ENCODE measurements at regions not wholly inside any gene's neighbourhood (a gene's known extent, or its start where the extent isn't known, plus 50 kb on each side); places are given as distances from the start of the nearest gene placed in this dataset.

GRCh38 chr6:98002678-98003077, 719.7 kb upstream of the MMS22L start:
- H4K91ac ChIP-seq (replicated peaks; ENCODE audit: insufficient read length, low read length) = no peak overlapping the region
- FAIRE-seq (no peak), DNase-seq (ENCODE audit: low read depth in 1 of 2, low spot score in 2 of 2) (no peak)
- H2AK5ac ChIP-seq (ENCODE audit: low read depth, low read length) = no peak overlapping the region
- H3K4me2 ChIP-seq (ENCODE audit: insufficient read depth in 1 of 2, low read depth in 2 of 2, low read length in 2 of 2) = no peak overlapping the region
- CTCF ChIA-PET (ENCODE audit: partially characterized antibody) = interaction anchor here (1.3 kb wide), 1 partner anchor 9 kb away, joined by 3 read pairs; no protein-coding TSS in a partner anchor
- H2BK120ac ChIP-seq (replicated peaks; ENCODE audit: low read depth, low read length) = no peak overlapping the region
- H2BK12ac ChIP-seq (ENCODE audit: low read depth, low read length) = no peak overlapping the region
- no peak overlapping the region for H3K56ac ChIP-seq (replicated peaks; ENCODE audit: insufficient read length, low read depth, low read length)
- no peak overlapping the region for H3K9ac ChIP-seq (replicated peaks in 1 of 4; ENCODE audit: extremely low read depth in 1 of 4, low read depth in 3 of 4, low read length in 3 of 4)
- no peaks in the 10 kb centered on the region for H3K79me2 ChIP-seq (ENCODE audit: control insufficient read depth in 1 of 2, insufficient read depth in 2 of 2, low read length in 2 of 2)
- no peak overlapping the region for H4K8ac ChIP-seq (ENCODE audit: extremely low read depth, insufficient read depth, low read length)
- no peaks in the 10 kb centered on the region for H3K4me1 ChIP-seq (replicated peaks in 1 of 4; ENCODE audit: control insufficient read depth in 3 of 4, insufficient read depth in 4 of 4, low read length in 3 of 4)
- no peak overlapping the region for H2BK5ac ChIP-seq (ENCODE audit: low read depth, low read length)
- no peaks in the 10 kb centered on the region for H4K20me1 ChIP-seq (replicated peaks in 1 of 2; ENCODE audit: control insufficient read depth in 1 of 2, insufficient read depth in 2 of 2, low read length in 2 of 2)
- no peak overlapping the region for H3K18ac ChIP-seq (ENCODE audit: extremely low read depth, low read length)
- no peak overlapping the region for H3K23ac ChIP-seq (ENCODE audit: insufficient read length)
- H4K5ac ChIP-seq (ENCODE audit: insufficient read length, low read depth, low read length) = no peak overlapping the region
- no peak overlapping the region for H2BK15ac ChIP-seq (ENCODE audit: low read length)
- H3K4ac ChIP-seq (replicated peaks; ENCODE audit: insufficient read length, low read depth, low read length) = no peak overlapping the region
- no peak overlapping the region for H3K14ac ChIP-seq (ENCODE audit: insufficient read length)
- H2AFZ ChIP-seq (ENCODE audit: low read length) = peak overlapping the region; percentile 77; the same call in 1 of the 2 replicates
- no peak overlapping the region for H2BK20ac ChIP-seq (ENCODE audit: low read length)
- no peaks in the 10 kb centered on the region for H3K36me3 ChIP-seq (ENCODE audit: control insufficient read depth in 2 of 4, insufficient read depth in 4 of 4, low read length in 3 of 4)
- no peak overlapping the region for H3K4me3 ChIP-seq (ENCODE audit: extremely low read depth in 1 of 4, insufficient read depth in 2 of 4, low read depth in 3 of 4, low read length in 4 of 4)
- H3K79me1 ChIP-seq (ENCODE audit: low read depth, low read length) = no peaks in the 10 kb centered on the region
- H3K27me3 ChIP-seq (replicated peaks in 1 of 4; ENCODE audit: control insufficient read depth in 3 of 4, extremely low read depth in 1 of 4, insufficient read depth in 3 of 4, low read length in 3 of 4) = no peaks in the 10 kb centered on the region
- H3K23me2 ChIP-seq (ENCODE audit: low read depth, low read length) = no peaks in the 10 kb centered on the region
- no peaks in the 10 kb centered on the region for H3K9me3 ChIP-seq (ENCODE audit: insufficient read depth in 2 of 2, low read depth in 1 of 2, low read length in 1 of 2)
- H3K27ac ChIP-seq (ENCODE audit: low read depth, low read length) = no peak overlapping the region
- 96% methylated on average over 1 of the region's 1 CpG; no CpG with 5 or more reads in 1 of the 2 experiments for WGBS, 2 experiments (ENCODE audit: extremely low coverage in 1 of 2, insufficient coverage in 1 of 2, insufficient read length in 1 of 2, insufficient replicate concordance in 2 of 2, low coverage in 1 of 2, low lambda C conversion rate in 2 of 2, missing lambda C conversion rate in 1 of 2)
- POLR2A ChIA-PET (ENCODE audit: partially characterized antibody) = interaction anchor here (0.6 kb wide), 1 partner anchor 224 kb away, joined by 4 read pairs; no protein-coding TSS in a partner anchor
- TF ChIP-seq BCL11A (IDR thresholded peaks at IDR 0.05; ENCODE audit: low read depth in 2 of 2, low read length in 2 of 2) (no peak), JUN (IDR thresholded peaks at IDR 0.05; ENCODE audit: low read depth, low read length) (no peak), PHF8 (conservative IDR thresholded peaks at IDR 0.05; ENCODE audit: low read depth, low read length) (no peak), TBP (IDR thresholded peaks at IDR 0.05; ENCODE audit: low read depth, low read length) (no peak), EP300 (IDR thresholded peaks at IDR 0.05; ENCODE audit: borderline replicate concordance in 1 of 2, low read depth in 2 of 2, low read length in 2 of 2) (no peak), KDM1A (IDR thresholded peaks at IDR 0.05; ENCODE audit: borderline replicate concordance, low read length) (no peak), EZH2 (IDR thresholded peaks at IDR 0.05; ENCODE audit: low read depth, low read length, severe bottlenecking) (no peak), SP2 (IDR thresholded peaks at IDR 0.05; ENCODE audit: low read length) (no peak), ATF3 (IDR thresholded peaks at IDR 0.05; ENCODE audit: insufficient read depth, low read depth, low read length) (no peak), JUND (IDR thresholded peaks at IDR 0.05; ENCODE audit: low read length) (no peak), TAF7 (optimal IDR thresholded peaks at IDR 0.05; ENCODE audit: borderline replicate concordance, low read depth, low read length) (no peak)
